Calu3 (cell line): ENCODE measurements at regions not wholly inside any gene's neighbourhood (a gene's known extent, or its start where the extent isn't known, plus 50 kb on each side); places are given as distances from the start of the nearest gene placed in this dataset.

Experiments used
- BruUV-seq: library from RNA; stranded (reverse); fragments of 400-500 nt; replicated peaks from 2 replicates; lab custom pipeline; 2021; lab: Mats Ljungman, UMichigan
- CTCF ChIA-PET: fragments of 300-600 bp; sonication (Branson Sonifier 250); formaldehyde crosslinking; loops from one replicate; lab custom pipeline; 2022; ENCODE audit warnings: antibody characterized with exemption; lab: Charles Lee
- DNase-seq: peaks from one replicate; pipeline ENCODE4 v3.0.0; 2022
- H3K27ac Mint-ChIP-seq: one replicate; pipeline ENCODE4 v1.8.0; 2022; ENCODE audit warnings: mixed read lengths; ENCODE audit not compliant: unreplicated experiment
- H3K27me3 Mint-ChIP-seq: one replicate; pipeline ENCODE4 v1.8.0; 2022; ENCODE audit warnings: mixed read lengths; ENCODE audit not compliant: unreplicated experiment
- H3K36me3 Mint-ChIP-seq: one replicate; pipeline ENCODE4 v1.8.0; 2022; ENCODE audit warnings: mild to moderate bottlenecking, moderate library complexity, mixed read lengths; ENCODE audit not compliant: insufficient read depth, unreplicated experiment
- H3K4me1 Mint-ChIP-seq: one replicate; pipeline ENCODE4 v1.8.0; 2022; ENCODE audit warnings: mild to moderate bottlenecking, low read depth, mixed read lengths; ENCODE audit not compliant: unreplicated experiment
- H3K4me3 Mint-ChIP-seq: one replicate; pipeline ENCODE4 v1.8.0; 2022; ENCODE audit warnings: mild to moderate bottlenecking, low read depth, moderate library complexity, mixed read lengths; ENCODE audit not compliant: unreplicated experiment
- H3K9me3 Mint-ChIP-seq: one replicate; pipeline ENCODE4 v1.8.0; 2022; ENCODE audit warnings: low read depth, mixed read lengths; ENCODE audit not compliant: unreplicated experiment
- intact Hi-C: fragments of 100-400 bp; cut with micrococcal nuclease; formaldehyde crosslinking; loops from one replicate; pipeline ENCODE4 v1.10.0; 2022; ENCODE audit not compliant: unreplicated experiment
- TF ChIP-seq, protein P1 (sequence below): fragments of 200-600 bp; IDR thresholded peaks from one replicate; pipeline ENCODE4 v1.8.0; 2022; ENCODE audit warnings: antibody characterized with exemption; ENCODE audit not compliant: unreplicated experiment

DNA sequence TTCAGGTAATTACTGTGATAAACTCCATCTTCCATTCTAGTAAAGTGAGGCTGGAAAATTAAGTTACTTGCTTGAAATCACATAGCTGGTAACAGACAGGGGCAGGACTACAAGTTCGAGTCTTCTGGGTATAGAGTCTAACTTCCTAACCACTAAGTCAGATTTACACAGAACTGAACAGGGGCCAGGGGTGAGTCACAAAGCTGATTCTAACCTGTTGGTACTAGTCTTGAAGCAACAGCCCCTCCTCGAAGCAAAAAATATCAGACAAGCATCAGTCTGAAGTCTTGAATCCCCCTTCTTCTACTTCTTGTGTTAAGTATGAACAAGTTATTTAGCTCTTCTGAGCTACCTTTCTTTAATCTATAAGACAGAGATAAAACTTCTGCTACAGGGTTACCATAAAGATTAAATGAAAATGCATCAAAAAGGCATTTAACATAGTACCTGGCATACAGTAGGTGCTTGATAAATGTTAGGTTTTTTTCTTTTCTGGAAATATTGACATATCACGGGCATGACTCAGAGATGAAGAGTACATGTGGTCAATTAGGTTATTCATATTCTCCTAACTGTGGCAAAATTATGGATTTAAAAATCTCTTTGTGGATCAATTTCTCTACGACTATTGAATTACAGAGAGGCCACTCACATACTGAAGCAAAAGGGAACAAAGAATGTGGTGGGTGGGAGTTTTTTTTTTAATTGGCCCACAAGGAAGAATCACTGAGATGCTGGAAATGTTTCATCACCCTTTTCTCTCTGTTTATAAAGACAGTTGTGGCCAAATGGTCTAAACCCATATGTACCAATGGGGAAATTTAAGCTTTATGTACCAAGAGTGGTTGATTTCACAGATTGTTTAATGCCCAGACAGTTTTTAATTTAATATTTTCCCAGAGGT, 266.9 kb upstream of the DYNLRB2 start:
- Mint-ChIP-seq H3K4me1 (no peaks in the 10 kb centered on the region), H3K4me3 (no peak overlapping the region), H3K9me3 (peaks cover 9% of the 10 kb centered on the region), H3K36me3 (no peaks in the 10 kb centered on the region), H3K27me3 (no peaks in the 10 kb centered on the region), H3K27ac (no peak overlapping the region)
- DNase-seq: no peak
- CTCF ChIA-PET: no interaction called here
- TF ChIP-seq, protein P1, sequence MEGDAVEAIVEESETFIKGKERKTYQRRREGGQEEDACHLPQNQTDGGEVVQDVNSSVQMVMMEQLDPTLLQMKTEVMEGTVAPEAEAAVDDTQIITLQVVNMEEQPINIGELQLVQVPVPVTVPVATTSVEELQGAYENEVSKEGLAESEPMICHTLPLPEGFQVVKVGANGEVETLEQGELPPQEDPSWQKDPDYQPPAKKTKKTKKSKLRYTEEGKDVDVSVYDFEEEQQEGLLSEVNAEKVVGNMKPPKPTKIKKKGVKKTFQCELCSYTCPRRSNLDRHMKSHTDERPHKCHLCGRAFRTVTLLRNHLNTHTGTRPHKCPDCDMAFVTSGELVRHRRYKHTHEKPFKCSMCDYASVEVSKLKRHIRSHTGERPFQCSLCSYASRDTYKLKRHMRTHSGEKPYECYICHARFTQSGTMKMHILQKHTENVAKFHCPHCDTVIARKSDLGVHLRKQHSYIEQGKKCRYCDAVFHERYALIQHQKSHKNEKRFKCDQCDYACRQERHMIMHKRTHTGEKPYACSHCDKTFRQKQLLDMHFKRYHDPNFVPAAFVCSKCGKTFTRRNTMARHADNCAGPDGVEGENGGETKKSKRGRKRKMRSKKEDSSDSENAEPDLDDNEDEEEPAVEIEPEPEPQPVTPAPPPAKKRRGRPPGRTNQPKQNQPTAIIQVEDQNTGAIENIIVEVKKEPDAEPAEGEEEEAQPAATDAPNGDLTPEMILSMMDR: no peak
- intact Hi-C loops: no loop called here
- BruUV-seq: no TSS peak

DNA sequence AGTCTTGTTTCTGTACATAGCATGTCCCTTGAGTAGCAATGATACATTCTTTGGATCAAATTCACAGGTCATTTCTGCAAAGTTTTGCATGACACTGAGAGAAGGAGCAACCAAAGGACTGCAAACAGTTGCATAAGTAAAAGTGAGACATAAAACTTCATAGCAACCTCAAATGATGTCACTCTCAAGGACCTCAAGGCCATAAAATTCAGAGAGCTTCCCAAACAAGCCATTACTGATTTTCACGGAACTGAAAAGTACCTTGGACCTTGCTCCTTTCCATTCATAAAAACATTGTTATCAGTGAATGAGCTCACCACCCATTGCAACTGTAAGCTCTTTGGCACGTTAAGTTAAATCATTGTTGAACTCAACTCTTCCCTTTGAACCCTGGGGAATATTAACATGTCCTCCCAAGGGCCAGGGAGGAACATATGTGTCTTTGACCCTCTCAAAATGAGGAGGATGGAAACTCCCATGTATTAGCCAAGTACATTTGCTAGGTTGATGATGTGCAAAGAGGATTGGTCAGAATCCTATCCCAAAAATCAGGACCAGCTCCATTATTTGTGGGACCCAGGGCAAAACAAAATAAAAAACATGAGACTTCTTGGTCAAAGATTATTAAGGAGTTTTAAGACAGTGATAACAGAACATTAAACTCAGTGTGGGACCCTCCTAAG, 275.0 kb upstream of the DYNLRB2 start:
- Mint-ChIP-seq H3K9me3 (no peaks in the 10 kb centered on the region), H3K36me3 (no peaks in the 10 kb centered on the region), H3K4me1 (peaks cover 11% of the 10 kb centered on the region), H3K27me3 (no peaks in the 10 kb centered on the region), H3K27ac (no peak overlapping the region), H3K4me3 (no peak overlapping the region)
- intact Hi-C loops: no loop called here
- BruUV-seq: no TSS peak
- CTCF ChIA-PET: no interaction called here
- TF ChIP-seq, protein P1: no peak
- DNase-seq: no peak

- Mint-ChIP-seq H3K36me3 (no peaks in the 10 kb centered on the region), H3K4me3 (no peak overlapping the region), H3K27me3 (no peaks in the 10 kb centered on the region), H3K4me1 (peaks cover 11% of the 10 kb centered on the region), H3K27ac (no peak overlapping the region), H3K9me3 (no peaks in the 10 kb centered on the region)
- CTCF ChIA-PET: no interaction called here
- no peak for DNase-seq
- intact Hi-C loops: no loop called here
- BruUV-seq: no TSS peak
- TF ChIP-seq, protein P1: no peak
These were observed 276.7 kb upstream of the DYNLRB2 start for GRCh38 chr16:80263848-80264694.

- no peaks in the 10 kb centered on the region for H3K27me3 Mint-ChIP-seq
- CTCF ChIA-PET: no interaction called here
- peaks cover 11% of the 10 kb centered on the region for H3K4me1 Mint-ChIP-seq
- H3K4me3 Mint-ChIP-seq: no peak overlapping the region
- H3K36me3 Mint-ChIP-seq: no peaks in the 10 kb centered on the region
- DNase-seq: no peak
- H3K9me3 Mint-ChIP-seq: no peaks in the 10 kb centered on the region
- no peak overlapping the region for H3K27ac Mint-ChIP-seq
- TF ChIP-seq, protein P1: no peak
- intact Hi-C loops: no loop called here
- BruUV-seq: no TSS peak
These were observed 277.5 kb upstream of the DYNLRB2 start for GRCh38 chr16:80263181-80263823.
